ENCODE measurements at regions not wholly inside any gene's neighbourhood (a gene's known extent, or its start where the extent isn't known, plus 50 kb on each side); places are given as distances from the start of the nearest gene placed in this dataset.

- TF ChIP-seq EZH2phosphoT487 (IDR thresholded peaks at IDR 0.05; ENCODE audit: low read depth, severe bottlenecking, unreplicated experiment) (no peak), EZH2 (IDR thresholded peaks at IDR 0.05; ENCODE audit: borderline replicate concordance) (no peak)
These were observed 190.1 kb upstream of the E2F8 start for GRCh38 chr11:19430754-19431398.
